ENCODE measurements at regions not wholly inside any gene's neighbourhood (a gene's known extent, or its start where the extent isn't known, plus 50 kb on each side); places are given as distances from the start of the nearest gene placed in this dataset.

GRCh38 chr7:115747174-115747573 is 283.4 kb downstream of the TFEC start (continued):
- no peak for TF ChIP-seq SRF (IDR thresholded peaks at IDR 0.05; ENCODE audit: low read depth, low read length)
- no peak for TF ChIP-seq SUZ12 (IDR thresholded peaks at IDR 0.05; ENCODE audit: low read length)
- no peak for TF ChIP-seq SIN3A (conservative IDR thresholded peaks at IDR 0.05 in 1 of 2, IDR thresholded peaks at IDR 0.05 in 1 of 2; ENCODE audit: low read depth in 1 of 2, low read length in 2 of 2)
- TF ChIP-seq EP300 (IDR thresholded peaks at IDR 0.05; ENCODE audit: borderline replicate concordance in 1 of 2, low read depth in 2 of 2, low read length in 2 of 2) = no peak
- TF ChIP-seq RNF2 (IDR thresholded peaks at IDR 0.05; ENCODE audit: borderline replicate concordance, low read depth, low read length, missing control alignments, poor library complexity, severe bottlenecking) = no peak
- TF ChIP-seq TAF1 (IDR thresholded peaks at IDR 0.05; ENCODE audit: low read depth, low read length) = no peak
- TF ChIP-seq HDAC2 (IDR thresholded peaks at IDR 0.05; ENCODE audit: borderline replicate concordance in 1 of 2, low read depth in 2 of 2, low read length in 2 of 2) = no peak
